H9 (cell line): ENCODE measurements at regions not wholly inside any gene's neighbourhood (a gene's known extent, or its start where the extent isn't known, plus 50 kb on each side); places are given as distances from the start of the nearest gene placed in this dataset.

Experiments
- DNase-seq: peaks from one replicate; pipeline ENCODE4 v3.0.0-alpha.2; 2017
- H2AFZ ChIP-seq: one replicate; pipeline ENCODE4 v1.6.1; 2013; ENCODE audit warnings: mild to moderate bottlenecking, low read length, control low read depth, moderate library complexity
- H2AK5ac ChIP-seq: 2 replicates; pipeline ENCODE4 v1.6.1; 2013; ENCODE audit warnings: low read length, control low read depth, mixed read lengths; ENCODE audit not compliant: insufficient read length
- H2BK120ac ChIP-seq: one replicate; pipeline ENCODE4 v1.6.1; 2013; ENCODE audit warnings: low read depth, mild to moderate bottlenecking, low read length, control low read depth, inconsistent platforms; ENCODE audit not compliant: poor library complexity, severe bottlenecking
- H2BK12ac ChIP-seq: 2 replicates; pipeline ENCODE4 v1.6.1; 2013; ENCODE audit warnings: low read length, control low read depth, mixed read lengths, low read depth; ENCODE audit not compliant: insufficient read length
- H2BK15ac ChIP-seq: 2 replicates; pipeline ENCODE4 v1.6.1; 2013; ENCODE audit warnings: low read depth, low read length, control low read depth
- H2BK20ac ChIP-seq: one replicate; pipeline ENCODE4 v1.6.1; 2013; ENCODE audit warnings: low read depth, mild to moderate bottlenecking, low read length, control low read depth, inconsistent platforms; ENCODE audit not compliant: poor library complexity, severe bottlenecking
- H2BK5ac ChIP-seq: 2 replicates; pipeline ENCODE4 v1.6.1; 2013; ENCODE audit warnings: low read length, control low read depth, mixed read lengths; ENCODE audit not compliant: insufficient read length
- H3K14ac ChIP-seq: 2 replicates; pipeline ENCODE4 v1.6.1; 2013; ENCODE audit warnings: low read length, control low read depth; ENCODE audit not compliant: insufficient read depth
- H3K18ac ChIP-seq: 2 replicates; pipeline ENCODE4 v1.6.1; 2013; ENCODE audit warnings: low read depth, mild to moderate bottlenecking, mixed read lengths, low read length, control low read depth; ENCODE audit not compliant: insufficient read length
- H3K23ac ChIP-seq: 2 replicates; pipeline ENCODE4 v1.6.1; 2013; ENCODE audit warnings: low read length, control low read depth, mixed read lengths, low read depth; ENCODE audit not compliant: insufficient read length
- H3K23me2 ChIP-seq: 2 replicates; pipeline ENCODE4 v1.6.1; 2013; ENCODE audit warnings: low read depth, mild to moderate bottlenecking, mixed read lengths, low read length, control low read depth; ENCODE audit not compliant: insufficient read length, poor library complexity, severe bottlenecking
- H3K27ac ChIP-seq: 2 replicates; pipeline ENCODE4 v1.5.1; 2013; ENCODE audit warnings: low read length, control low read depth, mixed read lengths, low read depth; ENCODE audit not compliant: insufficient read length
- H3K27me3 ChIP-seq: 2 replicates; pipeline ENCODE4 v1.6.1; 2013; ENCODE audit warnings: low read length, control low read depth, inconsistent platforms; ENCODE audit not compliant: insufficient read depth
- H3K4ac ChIP-seq: 2 replicates; pipeline ENCODE4 v1.6.1; 2013; ENCODE audit warnings: low read depth, mild to moderate bottlenecking, control low read depth, inconsistent platforms, low read length, moderate library complexity
- H3K4me1 ChIP-seq: 2 replicates; pipeline ENCODE4 v1.6.1; 2013; ENCODE audit warnings: low read length, control low read depth, inconsistent platforms; ENCODE audit not compliant: insufficient read depth
- H3K4me2 ChIP-seq: 2 replicates; pipeline ENCODE4 v1.6.1; 2013; ENCODE audit warnings: low read length, control low read depth, mixed read lengths; ENCODE audit not compliant: insufficient read length, insufficient read depth
- H3K56ac ChIP-seq: 2 replicates; pipeline ENCODE4 v1.6.1; 2013; ENCODE audit warnings: low read depth, mild to moderate bottlenecking, mixed read lengths, low read length, control low read depth; ENCODE audit not compliant: insufficient read length
- H3K79me1 ChIP-seq: 2 replicates; pipeline ENCODE4 v1.6.1; 2013; ENCODE audit warnings: low read depth, mild to moderate bottlenecking, moderate library complexity, low read length, control low read depth, inconsistent platforms; ENCODE audit not compliant: insufficient read depth, poor library complexity, severe bottlenecking
- H3K79me2 ChIP-seq: 2 replicates; pipeline ENCODE4 v1.6.1; 2013; ENCODE audit warnings: low read length, control low read depth, inconsistent platforms; ENCODE audit not compliant: insufficient read depth
- H3K9ac ChIP-seq: 2 replicates; pipeline ENCODE4 v1.6.1; 2013; ENCODE audit warnings: low read length, control low read depth, mixed read lengths; ENCODE audit not compliant: insufficient read length; ENCODE audit errors: extremely low read depth
- H3K9me3 ChIP-seq: one replicate; pipeline ENCODE4 v1.6.1; 2013; ENCODE audit warnings: low read depth, low read length, inconsistent platforms; ENCODE audit not compliant: control insufficient read depth
- H3T11ph ChIP-seq: one replicate; pipeline ENCODE4 v1.6.1; 2013; ENCODE audit warnings: mild to moderate bottlenecking, low read length, control low read depth, inconsistent platforms
- H4K20me1 ChIP-seq: one replicate; pipeline ENCODE4 v1.6.1; 2013; ENCODE audit not compliant: control insufficient read depth, insufficient read length, insufficient read depth
- H4K5ac ChIP-seq: 2 replicates; pipeline ENCODE4 v1.6.1; 2013; ENCODE audit warnings: low read depth, mild to moderate bottlenecking, mixed read lengths, low read length, control low read depth; ENCODE audit not compliant: insufficient read length
- H4K8ac ChIP-seq: replicated peaks from 2 replicates; pipeline ENCODE4 v1.6.1; 2013; ENCODE audit warnings: low read length, control low read depth, mixed read lengths, low read depth; ENCODE audit not compliant: insufficient read length
- H4K91ac ChIP-seq: 2 replicates; pipeline ENCODE4 v1.6.1; 2013; ENCODE audit warnings: low read depth, mild to moderate bottlenecking, moderate library complexity, mixed read lengths, low read length, control low read depth; ENCODE audit not compliant: insufficient read length
- H3K27ac Mint-ChIP-seq, 3 experiments: 2 replicates in 2 of 3; 3 replicates in 1 of 3; pipeline ENCODE4 v1.8.0; 2020 to 2021; ENCODE audit warnings: mixed read lengths in 3 of 3, mild to moderate bottlenecking in 1 of 3, moderate library complexity in 1 of 3
- H3K27me3 Mint-ChIP-seq: 2 replicates; pipeline ENCODE4 v1.8.0; 2021; ENCODE audit warnings: low read depth, mild to moderate bottlenecking, moderate library complexity, mixed read lengths
- H3K36me3 Mint-ChIP-seq, 3 experiments: 2 replicates in 2 of 3; 3 replicates in 1 of 3; pipeline ENCODE4 v1.8.0; 2020 to 2021; ENCODE audit warnings: low read depth in 3 of 3, mixed read lengths in 3 of 3; ENCODE audit not compliant: insufficient read depth in 1 of 3
- H3K4me1 Mint-ChIP-seq, 2 experiments: 2 replicates each; pipeline ENCODE4 v1.8.0; 2020; ENCODE audit warnings: mixed read lengths in 2 of 2
- H3K4me3 Mint-ChIP-seq, 2 experiments: 2 replicates in 1 of 2; 3 replicates in 1 of 2; pipeline ENCODE4 v1.8.0; 2020 to 2021; ENCODE audit warnings: mild to moderate bottlenecking in 2 of 2, mixed read lengths in 2 of 2, moderate library complexity in 1 of 2
- H3K9me3 Mint-ChIP-seq, 2 experiments: 2 replicates in 1 of 2; 3 replicates in 1 of 2; pipeline ENCODE4 v1.8.0; 2020; ENCODE audit warnings: mild to moderate bottlenecking in 2 of 2, mixed read lengths in 2 of 2, moderate library complexity in 1 of 2
- CTCF ChIP-seq: fragments of 200-600 bp; sonication (generic); conservative IDR thresholded peaks from 3 replicates; pipeline ENCODE4 v1.8.0; 2021; ENCODE audit warnings: antibody characterized with exemption, mild to moderate bottlenecking
- WGBS: extraction: QIAGEN DNeasy Blood & Tissue Kit; methylation state at CpG from one replicate; pipeline ENCODE4 v1.1.7; 2013; ENCODE audit warnings: missing lambda C conversion rate, low lambda C conversion rate, mixed read lengths; ENCODE audit not compliant: insufficient read length; ENCODE audit errors: extremely low coverage; 5-methylcytosine and 5-hydroxymethylcytosine counted together

- no peak for TF ChIP-seq CTCF
- H3K9me3 Mint-ChIP-seq: no peaks in the 10 kb centered on the region
- no CpG with 5 or more reads among the region's 6 CpGs for WGBS
Observed at GRCh38 chr12:79524507-79525148, 166.1 kb downstream of the PAWR start.

More at GRCh38 chr12:79524507-79525148, 166.1 kb downstream of the PAWR start:
- no peaks in the 10 kb centered on the region for H3K9me3 ChIP-seq
- no peaks in the 10 kb centered on the region for H3K79me2 ChIP-seq
- H2BK15ac ChIP-seq: no peak overlapping the region
- no peaks in the 10 kb centered on the region for H3K27me3 ChIP-seq
- no peak overlapping the region for H3T11ph ChIP-seq
- H3K27ac Mint-ChIP-seq: no peak overlapping the region; a peak in 1 of 7 replicates
- no peak overlapping the region for H3K18ac ChIP-seq
- no peak overlapping the region for H4K91ac ChIP-seq
- H3K4me2 ChIP-seq: no peak overlapping the region
- H2BK120ac ChIP-seq: no peak overlapping the region
- no peak overlapping the region for H3K23ac ChIP-seq
- no peak overlapping the region for H2AFZ ChIP-seq
- peaks cover 26 to 27% of the 10 kb centered on the region in 2 experiments for H3K4me1 Mint-ChIP-seq
- DNase-seq: no peak
- H3K27ac ChIP-seq: no peak overlapping the region
- no peak overlapping the region for H3K4me3 Mint-ChIP-seq
- no peaks in the 10 kb centered on the region; a peak in 1 of 7 replicates for H3K36me3 Mint-ChIP-seq
- H2BK20ac ChIP-seq: no peak overlapping the region
- no peaks in the 10 kb centered on the region for H3K27me3 Mint-ChIP-seq
- no peaks in the 10 kb centered on the region for H3K79me1 ChIP-seq
- H3K4ac ChIP-seq: no peak overlapping the region
- no peak overlapping the region for H3K9ac ChIP-seq
- H3K4me1 ChIP-seq: peaks cover 14% of the 10 kb centered on the region
- H3K56ac ChIP-seq: no peak overlapping the region
- no peak overlapping the region for H2BK5ac ChIP-seq
- H4K8ac ChIP-seq: no peak overlapping the region
- no peak overlapping the region for H3K14ac ChIP-seq
- H4K20me1 ChIP-seq: no peaks in the 10 kb centered on the region
- H4K5ac ChIP-seq: no peak overlapping the region
- no peaks in the 10 kb centered on the region for H3K23me2 ChIP-seq
- no peak overlapping the region for H2BK12ac ChIP-seq
- no peak overlapping the region for H2AK5ac ChIP-seq
